ENCODE measurements at regions not wholly inside any gene's neighbourhood (a gene's known extent, or its start where the extent isn't known, plus 50 kb on each side); places are given as distances from the start of the nearest gene placed in this dataset.

- TF ChIP-seq CTCF (IDR thresholded peaks at IDR 0.05) (no peak), POLR2A (IDR thresholded peaks at IDR 0.05) (no peak)
These were observed 79.5 kb upstream of the WWC1 start for GRCh38 chr5:168211936-168212335.

Data from thyroid gland (tissue), 4 donors.